Ovary (tissue), 7 donors: ENCODE measurements at regions not wholly inside any gene's neighbourhood (a gene's known extent, or its start where the extent isn't known, plus 50 kb on each side); places are given as distances from the start of the nearest gene placed in this dataset.
"Not testable (repeated sequence)": the region's sequence is repeated elsewhere in the genome, so short reads cannot be mapped to it uniquely, and the experiment has no call there.

Experiments
- DNase-seq, 5 donors: peaks; one replicate each; pipeline ENCODE4 v3.0.0-alpha.2; 2019 to 2020
- H3K27ac ChIP-seq, 2 donors: fragments of 200-600 bp; one replicate each; pipeline versions ENCODE4 v1.5.1 to v1.8.0; 2019 to 2022
- H3K27me3 ChIP-seq: fragments of 200-600 bp; one replicate; pipeline ENCODE4 v1.8.0; 2022
- H3K36me3 ChIP-seq: fragments of 200-600 bp; sonication (generic); one replicate; pipeline ENCODE4 v1.5.1; 2019
- H3K4me1 ChIP-seq: one replicate; pipeline ENCODE4 v1.8.1; 2013; ENCODE audit warnings: mild to moderate bottlenecking, moderate library complexity; ENCODE audit not compliant: insufficient read depth
- H3K4me3 ChIP-seq: fragments of 200-600 bp; sonication (generic); one replicate; pipeline ENCODE4 v1.5.1; 2017
- H3K9me3 ChIP-seq, 2 donors: fragments of 200-600 bp in 1 of 2; sonication (generic) in 1 of 2; one replicate each; pipeline versions ENCODE4 v1.5.1 to v1.8.1; 2013 to 2019; ENCODE audit warnings: mild to moderate bottlenecking in 1 of 2, moderate library complexity in 1 of 2
- EP300 ChIP-seq: sonication (generic); formaldehyde crosslinking; IDR thresholded peaks from one replicate; pipeline ENCODE4 v1.6.1; 2017; ENCODE audit warnings: antibody characterized with exemption
- POLR2A ChIP-seq: fragments of 450-650 bp; IDR thresholded peaks from one replicate; pipeline ENCODE4 v1.6.1; 2017; ENCODE audit warnings: antibody characterized with exemption, mild to moderate bottlenecking, moderate library complexity
- WGBS, 3 donors: extraction: QIAGEN DNeasy Blood & Tissue Kit in 1 of 3; methylation state at CpG; one replicate each; pipeline versions ENCODE4 v1.1.5 to v1.1.7; 2013 to 2017; 5-methylcytosine and 5-hydroxymethylcytosine counted together
- intact Hi-C, 4 donors: fragments of 100-400 bp; cut with DNase I; formaldehyde crosslinking; loops; one replicate each; pipeline versions ENCODE4 v1.11.0 to v1.15.1; 2022 to 2023
- TF ChIP-seq, protein P1 (sequence below), 3 donors: fragments of 450-650 bp in 2 of 3; fragments of 200-600 bp in 1 of 3; IDR thresholded peaks; one replicate each; pipeline versions ENCODE4 v1.5.1 to v1.8.0; 2016 to 2022; ENCODE audit warnings: antibody characterized with exemption in 3 of 3, mild to moderate bottlenecking in 1 of 3
- donor health status: DM: no; HTN: no; CAD: no; lungs with moderate emphysema.
- donor health status: DM: no; HTN: no; CAD: no.
- donor health status: Bipolar disorder and iron deficiency.
- donor health status: DM: no; HTN: no; CAD: no.
- donor health status: DM: yes; HTN: yes; CAD: no.

DNA sequence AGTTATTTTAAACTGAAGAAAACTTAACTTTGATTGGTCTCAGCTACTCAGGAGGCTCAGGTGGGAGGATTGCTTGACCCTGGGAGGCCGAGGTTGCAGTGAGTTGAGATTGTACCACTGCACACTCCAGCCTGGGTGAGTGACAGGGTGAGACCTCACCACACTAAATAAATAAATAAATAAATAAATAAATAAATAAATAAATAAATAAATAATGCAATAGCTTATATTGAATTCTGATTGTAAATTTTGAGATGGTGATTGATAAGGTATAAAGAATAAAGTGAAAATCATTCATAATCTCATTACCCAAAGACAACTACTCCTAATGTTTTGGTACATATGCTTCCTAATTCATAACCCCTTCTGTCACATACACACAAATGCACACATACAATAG lies 58.1 kb downstream of the TUBA3C start:
- no peaks in the 10 kb centered on the region for H3K4me1 ChIP-seq
- no peak overlapping the region for H3K4me3 ChIP-seq
- WGBS, 3 donors = 80 to 84% (median 81%) methylated on average over 1 of the region's 1 CpG
- H3K27ac ChIP-seq = no peak overlapping the region
- intact Hi-C loops = no loop called here
- DNase-seq = no peak
- no peaks in the 10 kb centered on the region for H3K27me3 ChIP-seq
- TF ChIP-seq EP300 (no peak), POLR2A (no peak)
- TF ChIP-seq, protein P1, sequence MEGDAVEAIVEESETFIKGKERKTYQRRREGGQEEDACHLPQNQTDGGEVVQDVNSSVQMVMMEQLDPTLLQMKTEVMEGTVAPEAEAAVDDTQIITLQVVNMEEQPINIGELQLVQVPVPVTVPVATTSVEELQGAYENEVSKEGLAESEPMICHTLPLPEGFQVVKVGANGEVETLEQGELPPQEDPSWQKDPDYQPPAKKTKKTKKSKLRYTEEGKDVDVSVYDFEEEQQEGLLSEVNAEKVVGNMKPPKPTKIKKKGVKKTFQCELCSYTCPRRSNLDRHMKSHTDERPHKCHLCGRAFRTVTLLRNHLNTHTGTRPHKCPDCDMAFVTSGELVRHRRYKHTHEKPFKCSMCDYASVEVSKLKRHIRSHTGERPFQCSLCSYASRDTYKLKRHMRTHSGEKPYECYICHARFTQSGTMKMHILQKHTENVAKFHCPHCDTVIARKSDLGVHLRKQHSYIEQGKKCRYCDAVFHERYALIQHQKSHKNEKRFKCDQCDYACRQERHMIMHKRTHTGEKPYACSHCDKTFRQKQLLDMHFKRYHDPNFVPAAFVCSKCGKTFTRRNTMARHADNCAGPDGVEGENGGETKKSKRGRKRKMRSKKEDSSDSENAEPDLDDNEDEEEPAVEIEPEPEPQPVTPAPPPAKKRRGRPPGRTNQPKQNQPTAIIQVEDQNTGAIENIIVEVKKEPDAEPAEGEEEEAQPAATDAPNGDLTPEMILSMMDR (IDR thresholded peaks at IDR 0.05) = no peak
- H3K9me3 ChIP-seq = no peaks in the 10 kb centered on the region
- no peaks in the 10 kb centered on the region for H3K36me3 ChIP-seq

DNA sequence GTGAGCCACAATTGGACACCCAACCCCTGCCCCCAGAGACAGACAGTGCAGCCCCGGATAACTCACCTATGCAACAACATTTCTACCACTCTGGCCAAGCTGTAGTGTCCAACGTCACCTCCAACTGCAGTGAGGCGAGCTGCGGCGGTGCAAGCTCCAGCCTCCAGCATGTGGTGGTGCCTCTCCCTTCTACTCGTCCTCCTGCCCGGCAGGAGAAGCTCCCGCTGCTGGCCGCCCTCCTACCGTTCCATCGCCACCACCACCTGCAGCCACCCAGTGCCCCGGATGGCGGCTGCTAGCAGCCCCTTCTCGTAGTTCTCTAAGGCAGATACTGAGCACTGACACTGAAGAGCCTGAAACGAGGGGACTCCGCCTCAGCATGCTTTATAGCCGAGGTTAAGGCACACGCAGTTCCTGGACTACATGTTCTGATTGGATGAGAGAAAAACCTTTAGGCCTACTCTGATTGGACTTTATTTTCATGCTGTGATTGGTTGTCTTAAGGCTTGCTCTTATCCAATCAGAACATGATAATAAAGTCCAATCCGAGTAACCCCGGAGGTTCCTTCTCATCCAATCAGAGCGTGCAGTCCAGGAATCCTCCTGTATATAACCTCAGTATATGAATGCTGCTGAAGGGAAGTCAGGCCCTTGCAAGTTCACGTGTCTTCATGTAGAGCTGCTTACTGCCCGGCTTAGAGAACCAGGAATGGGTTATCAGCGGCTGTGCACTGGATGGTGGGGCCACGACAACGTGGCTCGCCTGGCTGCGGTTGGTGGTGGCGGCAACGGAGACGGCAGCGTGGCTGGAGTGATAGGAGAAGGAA lies 63.5 kb downstream of the TUBA3C start:
- Histone ChIP-seq H3K27ac (no peak overlapping the region), H3K4me1 (no peaks in the 10 kb centered on the region), H3K9me3 (no peaks in the 10 kb centered on the region), H3K4me3 (no peak overlapping the region), H3K36me3 (no peaks in the 10 kb centered on the region), H3K27me3 (no peaks in the 10 kb centered on the region)
- TF ChIP-seq EP300 (no peak), POLR2A (no peak)
- TF ChIP-seq, protein P1 (IDR thresholded peaks at IDR 0.05) = no peak
- DNase-seq = no peak
- 87 to 90% (median 89%) methylated on average over 32 of the region's 32 CpGs for WGBS, 3 donors
- intact Hi-C loops = no loop called here

DNA sequence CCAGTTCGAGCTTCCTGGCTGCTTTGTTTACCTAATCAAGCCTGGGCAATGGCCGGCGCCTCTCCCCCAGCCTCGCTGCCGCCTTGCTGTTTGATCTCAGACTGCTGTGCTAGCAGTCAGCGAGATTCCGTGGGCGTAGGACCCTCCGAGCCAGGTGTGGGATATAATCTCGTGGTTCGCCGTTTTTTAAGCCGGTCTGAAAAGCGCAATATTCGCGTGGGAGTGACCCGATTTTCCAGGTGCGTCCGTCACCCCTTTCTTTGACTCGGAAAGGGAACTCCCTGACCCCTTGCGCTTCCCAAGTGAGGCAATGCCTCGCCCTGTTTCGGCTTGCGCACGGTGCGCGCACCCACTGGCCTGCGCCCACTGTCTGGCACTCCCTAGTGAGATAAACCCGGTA lies 72.4 kb downstream of the TUBA3C start:
- WGBS, 3 donors = 47 to 81% (median 58%) methylated on average over 24 to 29 of the region's 29 CpGs
- DNase-seq, H3K9me3 ChIP-seq, H3K36me3 ChIP-seq, H3K27me3 ChIP-seq, H3K4me1 ChIP-seq, H3K27ac ChIP-seq, intact Hi-C loops, H3K4me3 ChIP-seq: not testable (repeated sequence)

DNA sequence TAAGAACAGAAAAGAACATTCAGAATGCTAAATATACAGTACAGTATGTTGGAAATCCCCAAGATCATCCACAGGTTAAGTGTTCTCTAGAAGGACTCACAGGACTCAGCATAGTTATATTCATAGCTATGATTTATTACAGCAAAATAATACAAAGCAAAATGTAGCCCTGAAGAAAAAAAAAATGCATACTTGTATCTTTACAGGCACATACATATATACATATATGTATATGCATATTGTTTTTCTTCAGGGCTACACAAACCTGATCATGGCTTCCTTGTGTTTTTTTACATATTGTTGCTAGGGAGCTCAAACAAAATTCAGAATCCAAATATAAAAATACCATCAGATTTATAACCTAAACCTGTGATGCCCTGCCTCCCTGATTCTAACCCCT lies 78.5 kb downstream of the TUBA3C start:
- no peaks in the 10 kb centered on the region for H3K27me3 ChIP-seq
- H3K4me3 ChIP-seq = no peak overlapping the region
- DNase-seq = no peak
- H3K4me1 ChIP-seq = no peaks in the 10 kb centered on the region
- H3K9me3 ChIP-seq = no peaks in the 10 kb centered on the region
- no peak for TF ChIP-seq POLR2A
- TF ChIP-seq EP300 = no peak
- TF ChIP-seq, protein P1 (IDR thresholded peaks at IDR 0.05) = no peak
- intact Hi-C loops = no loop called here
- H3K36me3 ChIP-seq = no peaks in the 10 kb centered on the region
- H3K27ac ChIP-seq = no peak overlapping the region

GRCh38 chr13:19093369-19093768 lies 88.3 kb downstream of the TUBA3C start:
- Histone ChIP-seq H3K4me1 (no peaks in the 10 kb centered on the region), H3K9me3 (no peaks in the 10 kb centered on the region), H3K4me3 (no peak overlapping the region), H3K27me3 (no peaks in the 10 kb centered on the region), H3K36me3 (no peaks in the 10 kb centered on the region), H3K27ac (no peak overlapping the region)
- TF ChIP-seq, protein P1 (IDR thresholded peaks at IDR 0.05) = no peak
- no peak for TF ChIP-seq POLR2A
- no peak for TF ChIP-seq EP300
- WGBS, 3 donors = 39 to 51% (median 44%) methylated on average over 1 of the region's 1 CpG
- intact Hi-C loops = no loop called here
- no peak for DNase-seq
